ENCODE measurements at regions not wholly inside any gene's neighbourhood (a gene's known extent, or its start where the extent isn't known, plus 50 kb on each side); places are given as distances from the start of the nearest gene placed in this dataset.
"Not testable (repeated sequence)": the region's sequence is repeated elsewhere in the genome, so short reads cannot be mapped to it uniquely, and the experiment has no call there.

- DNase-seq = no peak
These were observed 590.6 kb downstream of the MATN1 start for GRCh38 chr1:30132602-30133286.

- not testable (repeated sequence) for DNase-seq
These were observed 592.8 kb downstream of the MATN1 start for GRCh38 chr1:30130566-30130965.

- DNase-seq = no peak
These were observed 593.3 kb downstream of the MATN1 start for GRCh38 chr1:30130099-30130498.

GRCh38 chr1:30129421-30130055 lies 593.8 kb downstream of the MATN1 start:
- no peak for DNase-seq

- no peak for DNase-seq
These were observed 594.4 kb downstream of the MATN1 start for GRCh38 chr1:30129001-30129408.

GRCh38 chr1:30126848-30127247 lies 596.5 kb downstream of the MATN1 start:
- no peak for DNase-seq

GRCh38 chr1:30125821-30126170 lies 597.6 kb downstream of the MATN1 start:
- DNase-seq = no peak

- no peak for DNase-seq
These were observed 598.2 kb downstream of the MATN1 start for GRCh38 chr1:30125021-30125820.

- no peak for DNase-seq
These were observed 599.5 kb downstream of the MATN1 start for GRCh38 chr1:30123896-30124295.

GRCh38 chr1:30123036-30123435 lies 600.3 kb downstream of the MATN1 start:
- DNase-seq = no peak

- DNase-seq = no peak
These were observed 603.0 kb downstream of the MATN1 start for GRCh38 chr1:30120245-30121000.

GRCh38 chr1:30117685-30118084 lies 605.7 kb downstream of the MATN1 start:
- DNase-seq = no peak

- DNase-seq = no peak
These were observed 612.0 kb downstream of the MATN1 start for GRCh38 chr1:30111431-30111830.

GRCh38 chr1:30110846-30111245 lies 612.5 kb downstream of the MATN1 start:
- no peak for DNase-seq

- no peak for DNase-seq
These were observed 613.5 kb downstream of the MATN1 start for GRCh38 chr1:30109853-30110252.

- no peak for DNase-seq
These were observed 615.2 kb downstream of the MATN1 start for GRCh38 chr1:30108186-30108585.

GRCh38 chr1:30106125-30106524 lies 617.3 kb downstream of the MATN1 start:
- peak; percentile 56 for DNase-seq

GRCh38 chr1:30104551-30104950 lies 618.8 kb downstream of the MATN1 start:
- no peak for DNase-seq

GRCh38 chr1:30103708-30104411 lies 619.5 kb downstream of the MATN1 start:
- DNase-seq = no peak

GRCh38 chr1:30102605-30103004 lies 620.8 kb downstream of the MATN1 start:
- DNase-seq = no peak

GRCh38 chr1:30101487-30102227 lies 621.7 kb downstream of the MATN1 start:
- no peak for DNase-seq

- no peak for DNase-seq
These were observed 622.4 kb downstream of the MATN1 start for GRCh38 chr1:30101016-30101415.

Measured in activated CD8-positive, alpha-beta memory T cell treated with anti-CD3 and anti-CD28 coated beads for 24 hours (primary cell).